AG04449 (cell line): ENCODE measurements at regions not wholly inside any gene's neighbourhood (a gene's known extent, or its start where the extent isn't known, plus 50 kb on each side); places are given as distances from the start of the nearest gene placed in this dataset.

ENCODE experiments used
- CTCF ChIA-PET: fragments of 350-600 bp; formaldehyde crosslinking; extraction: SDS; loops from one replicate; lab custom pipeline; 2021; ENCODE audit warnings: antibody characterized with exemption; lab: Yijun Ruan, JAX
- POLR2A ChIA-PET: fragments of 400-600, 350-600 bp; formaldehyde crosslinking; extraction: SDS; loops from one replicate; lab custom pipeline; 2020; ENCODE audit warnings: antibody characterized with exemption, inconsistent platforms; lab: Yijun Ruan, JAX
- DNase-seq: peaks from one replicate; pipeline ENCODE4 v3.0.0-alpha.2; 2010; ENCODE audit warnings: low read depth, low spot score
- H3K4me3 ChIP-seq: 2 replicates; pipeline ENCODE4 v1.5.1; 2011; ENCODE audit warnings: low read depth, mild to moderate bottlenecking, control low read depth, low read length
- CTCF ChIP-seq: IDR thresholded peaks from one replicate; pipeline ENCODE4 v1.5.1; 2011; ENCODE audit warnings: mild to moderate bottlenecking, moderate library complexity, low read length, control low read depth, inconsistent platforms; ENCODE audit not compliant: insufficient read depth; ENCODE audit errors: missing control alignments

GRCh38 chr12:90883456-90883855 lies 71.5 kb downstream of the CCER1 start:
- DNase-seq = no peak
- ChIA-PET CTCF (no interaction called here), POLR2A (no interaction called here)
- no peak for TF ChIP-seq CTCF
- no peak overlapping the region for H3K4me3 ChIP-seq

GRCh38 chr12:90871726-90872096 lies 83.3 kb downstream of the CCER1 start:
- TF ChIP-seq CTCF = no peak
- CTCF ChIA-PET = no interaction called here
- no peak for DNase-seq
- POLR2A ChIA-PET = no interaction called here
- H3K4me3 ChIP-seq = no peak overlapping the region

GRCh38 chr12:90870971-90871725 lies 83.8 kb downstream of the CCER1 start:
- ChIA-PET CTCF (interaction anchor here (1.0 kb wide), 1 partner anchor 17 kb away, joined by 4 read pairs; no protein-coding TSS in a partner anchor), POLR2A (no interaction called here)
- TF ChIP-seq CTCF = no peak
- no peak for DNase-seq
- no peak overlapping the region for H3K4me3 ChIP-seq

- no peak for TF ChIP-seq CTCF
- ChIA-PET POLR2A (no interaction called here), CTCF (interaction anchor here (1.0 to 7.2 kb wide), 2 partner anchors 14 to 72 kb away, joined by 3 to 43 read pairs; no protein-coding TSS in a partner anchor)
- DNase-seq = no peak
- H3K4me3 ChIP-seq = no peak overlapping the region
These were observed 86.3 kb downstream of the CCER1 start for GRCh38 chr12:90868626-90869025.

GRCh38 chr12:90859591-90859990 lies 95.4 kb downstream of the CCER1 start:
- ChIA-PET CTCF (interaction anchor here (1.0 kb wide), 1 partner anchor 50 kb away, joined by 3 read pairs; no protein-coding TSS in a partner anchor), POLR2A (no interaction called here)
- no peak for TF ChIP-seq CTCF
- H3K4me3 ChIP-seq = no peak overlapping the region
- no peak for DNase-seq

- no peak overlapping the region for H3K4me3 ChIP-seq
- POLR2A ChIA-PET = no interaction called here
- no peak for DNase-seq
- CTCF ChIA-PET = interaction anchor here (0.7 to 1.3 kb wide), 2 partner anchors 15 to 51 kb away, joined by 3 to 4 read pairs; no protein-coding TSS in a partner anchor
- TF ChIP-seq CTCF = no peak
These were observed 96.7 kb downstream of the CCER1 start for GRCh38 chr12:90858252-90858651.
